Peyer's patch (tissue), 4 donors: ENCODE measurements at regions not wholly inside any gene's neighbourhood (a gene's known extent, or its start where the extent isn't known, plus 50 kb on each side); places are given as distances from the start of the nearest gene placed in this dataset.

ENCODE experiments used
- DNase-seq, 3 donors: peaks; one replicate each; pipeline ENCODE4 v3.0.0-alpha.2; 2017 to 2019
- H3K27ac ChIP-seq, 4 donors: fragments of 200-600 bp; sonication (generic); one replicate each; pipeline ENCODE4 v1.5.1; 2016 to 2019
- H3K27me3 ChIP-seq, 2 donors: fragments of 200-600 bp; sonication (generic); one replicate each; pipeline ENCODE4 v1.5.1; 2019
- H3K36me3 ChIP-seq, 3 donors: fragments of 200-600 bp; sonication (generic); one replicate each; pipeline ENCODE4 v1.5.1; 2016 to 2019
- H3K4me1 ChIP-seq, 4 donors: fragments of 200-600 bp; sonication (generic); one replicate each; pipeline ENCODE4 v1.5.1; 2016 to 2019
- H3K4me3 ChIP-seq, 4 donors: fragments of 200-600 bp; sonication (generic); 1 replicate in 3 of 4; 2 replicates in 1 of 4; pipeline ENCODE4 v1.5.1; 2016 to 2019; ENCODE audit warnings: mild to moderate bottlenecking in 1 of 4
- H3K9me3 ChIP-seq, 4 donors: fragments of 200-600 bp; sonication (generic); one replicate each; pipeline ENCODE4 v1.5.1; 2016 to 2019; ENCODE audit warnings: mild to moderate bottlenecking in 1 of 4
- POLR2A ChIP-seq, 2 donors: fragments of 450-650 bp; IDR thresholded peaks; one replicate each; pipeline ENCODE4 v1.5.1; 2017; ENCODE audit warnings: antibody characterized with exemption in 2 of 2, mild to moderate bottlenecking in 2 of 2, moderate library complexity in 2 of 2
- TF ChIP-seq, protein P1 (sequence below), 6 experiments: fragments of 450-650 bp in 4 of 6; fragments of 200-600 bp in 2 of 6; sonication (generic) in 1 of 6; IDR thresholded peaks; one replicate each; pipeline ENCODE4 v1.5.1; 2017 to 2019; ENCODE audit warnings: antibody characterized with exemption in 6 of 6, mild to moderate bottlenecking in 3 of 6, moderate library complexity in 1 of 6

DNA sequence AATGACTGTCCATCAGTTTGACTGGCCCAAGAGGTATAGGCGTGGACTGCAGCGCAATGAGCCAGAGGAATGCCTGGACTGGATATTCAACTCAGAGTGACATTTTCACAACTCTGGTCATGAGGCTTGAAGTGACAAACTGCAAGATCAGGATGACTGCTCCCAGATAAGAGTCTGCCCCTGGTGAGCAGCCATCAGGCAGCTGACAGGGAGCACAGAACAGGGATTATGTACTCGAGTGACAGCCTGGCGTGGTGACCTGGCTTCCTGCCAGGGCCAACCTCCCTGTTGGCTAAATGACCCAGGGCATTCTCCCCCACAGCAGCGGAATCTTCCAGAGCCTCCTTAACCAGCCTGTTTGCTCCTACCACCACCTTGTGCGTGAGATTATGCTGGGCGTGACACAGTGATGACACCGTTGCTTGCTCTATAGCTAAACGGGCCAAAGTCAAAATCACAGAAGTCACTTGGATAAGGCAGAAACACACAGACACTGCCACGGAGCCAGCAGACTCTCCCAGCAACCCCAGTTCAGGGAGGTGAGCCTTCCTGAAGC, 209.1 kb upstream of the JARID2 start:
- Histone ChIP-seq H3K27me3 (no peaks in the 10 kb centered on the region), H3K27ac (peak overlapping the region in 1 of 4 donors; percentile 45), H3K4me1 (peaks cover 0 to 7% (median 2%) of the 10 kb centered on the region in 4 donors), H3K4me3 (no peak overlapping the region), H3K36me3 (no peaks in the 10 kb centered on the region), H3K9me3 (no peaks in the 10 kb centered on the region)
- TF ChIP-seq, protein P1, sequence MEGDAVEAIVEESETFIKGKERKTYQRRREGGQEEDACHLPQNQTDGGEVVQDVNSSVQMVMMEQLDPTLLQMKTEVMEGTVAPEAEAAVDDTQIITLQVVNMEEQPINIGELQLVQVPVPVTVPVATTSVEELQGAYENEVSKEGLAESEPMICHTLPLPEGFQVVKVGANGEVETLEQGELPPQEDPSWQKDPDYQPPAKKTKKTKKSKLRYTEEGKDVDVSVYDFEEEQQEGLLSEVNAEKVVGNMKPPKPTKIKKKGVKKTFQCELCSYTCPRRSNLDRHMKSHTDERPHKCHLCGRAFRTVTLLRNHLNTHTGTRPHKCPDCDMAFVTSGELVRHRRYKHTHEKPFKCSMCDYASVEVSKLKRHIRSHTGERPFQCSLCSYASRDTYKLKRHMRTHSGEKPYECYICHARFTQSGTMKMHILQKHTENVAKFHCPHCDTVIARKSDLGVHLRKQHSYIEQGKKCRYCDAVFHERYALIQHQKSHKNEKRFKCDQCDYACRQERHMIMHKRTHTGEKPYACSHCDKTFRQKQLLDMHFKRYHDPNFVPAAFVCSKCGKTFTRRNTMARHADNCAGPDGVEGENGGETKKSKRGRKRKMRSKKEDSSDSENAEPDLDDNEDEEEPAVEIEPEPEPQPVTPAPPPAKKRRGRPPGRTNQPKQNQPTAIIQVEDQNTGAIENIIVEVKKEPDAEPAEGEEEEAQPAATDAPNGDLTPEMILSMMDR (IDR thresholded peaks at IDR 0.05), result peak in 2 of 6 experiments; percentile 7 to 15
- peak; percentile 39 to 48 for TF ChIP-seq POLR2A (IDR thresholded peaks at IDR 0.05)
- DNase-seq, result peak in 2 of 3 donors; percentile 87 to 90

DNA sequence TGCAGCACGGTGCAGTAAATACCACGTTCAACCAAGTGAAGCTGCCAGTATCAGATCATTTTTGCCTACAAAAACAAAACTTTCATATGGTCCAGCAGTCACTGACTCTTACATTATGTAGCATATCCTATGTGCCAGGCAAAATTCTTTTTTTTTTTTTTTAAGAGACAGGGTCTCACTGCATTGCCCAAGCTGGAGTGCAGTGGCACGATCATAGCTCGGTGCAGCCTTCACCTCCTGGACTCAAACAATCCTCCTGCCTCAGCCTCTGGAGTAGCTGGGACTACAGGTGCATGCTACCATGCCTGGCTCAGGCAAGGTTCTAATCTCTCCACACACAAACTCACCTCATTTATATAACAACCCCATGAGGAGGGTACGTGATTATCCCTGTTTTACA, 208.6 kb upstream of the JARID2 start:
- Histone ChIP-seq H3K4me1 (peaks cover 0 to 7% (median 2%) of the 10 kb centered on the region in 4 donors), H3K27ac (peak overlapping the region in 1 of 4 donors; percentile 45), H3K36me3 (no peaks in the 10 kb centered on the region), H3K9me3 (no peaks in the 10 kb centered on the region), H3K4me3 (no peak overlapping the region), H3K27me3 (no peaks in the 10 kb centered on the region)
- TF ChIP-seq, protein P1 (IDR thresholded peaks at IDR 0.05), result no peak
- TF ChIP-seq POLR2A (IDR thresholded peaks at IDR 0.05), result no peak
- no peak for DNase-seq

DNA sequence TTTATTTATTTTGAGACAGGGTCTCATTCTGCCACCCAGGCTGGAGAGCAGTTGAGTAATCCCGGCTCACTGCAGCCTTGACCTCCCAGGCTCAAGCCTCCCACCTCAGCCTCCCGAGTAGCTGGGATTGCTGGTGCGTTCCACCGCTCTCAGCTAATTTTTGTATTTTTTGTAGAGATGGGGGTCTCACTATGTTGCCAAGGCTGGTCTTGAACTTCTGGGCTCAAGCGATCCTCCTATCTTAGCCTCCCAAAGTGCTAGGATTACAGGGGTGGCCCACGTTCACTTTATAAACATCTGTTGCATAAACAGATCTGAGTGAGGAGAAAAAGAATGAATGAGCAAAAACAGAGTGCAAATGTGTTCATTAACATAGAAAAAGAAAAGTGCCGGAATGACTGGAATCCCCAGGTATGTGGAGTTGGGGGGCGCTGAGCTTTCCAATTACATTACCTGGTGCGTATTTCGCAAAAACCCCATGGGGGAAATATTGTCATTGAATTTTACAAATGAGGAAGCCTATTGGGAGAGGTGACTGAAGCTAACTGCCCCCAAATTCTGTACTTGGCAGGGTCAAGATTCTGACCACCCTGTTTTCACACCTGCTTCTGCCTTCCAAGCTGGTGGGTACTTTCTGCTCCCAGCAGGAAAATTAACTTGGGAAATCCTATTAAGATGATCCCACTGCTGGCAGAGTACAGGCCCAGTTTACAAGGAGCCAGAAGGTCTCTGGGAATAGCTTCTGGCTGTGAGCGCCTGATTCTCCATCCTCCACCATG, 207.7 kb upstream of the JARID2 start:
- Histone ChIP-seq H3K4me3 (no peak overlapping the region), H3K36me3 (no peaks in the 10 kb centered on the region), H3K4me1 (peaks cover 0 to 7% (median 2%) of the 10 kb centered on the region in 4 donors), H3K9me3 (no peaks in the 10 kb centered on the region), H3K27ac (no peak overlapping the region), H3K27me3 (no peaks in the 10 kb centered on the region)
- no peak for TF ChIP-seq POLR2A (IDR thresholded peaks at IDR 0.05)
- TF ChIP-seq, protein P1 (IDR thresholded peaks at IDR 0.05), result no peak
- no peak for DNase-seq

DNA sequence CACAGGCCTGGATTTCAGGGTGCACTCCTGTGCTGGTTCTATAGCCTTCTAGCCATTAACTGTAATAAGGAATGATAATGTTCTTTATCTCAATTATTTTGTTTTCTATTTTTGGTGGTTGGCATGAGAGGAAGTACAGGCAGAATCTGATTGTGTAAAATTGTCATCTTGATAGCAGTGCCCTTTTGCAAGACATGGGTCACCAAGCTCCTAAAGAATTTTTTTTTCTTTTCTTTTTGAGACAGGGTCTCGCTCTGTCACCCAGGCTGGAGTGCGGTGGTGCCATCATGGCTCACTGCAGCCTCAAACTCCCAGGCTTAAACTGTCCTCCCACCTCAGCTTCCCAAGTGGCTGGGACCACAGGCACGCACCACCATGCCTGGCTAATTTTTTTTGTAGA, 206.7 kb upstream of the JARID2 start:
- H3K4me1 ChIP-seq, result peaks cover 0 to 7% (median 2%) of the 10 kb centered on the region in 4 donors
- H3K4me3 ChIP-seq, result no peak overlapping the region
- no peaks in the 10 kb centered on the region for H3K9me3 ChIP-seq
- no peak for DNase-seq
- TF ChIP-seq, protein P1 (IDR thresholded peaks at IDR 0.05), result no peak
- no peak for TF ChIP-seq POLR2A (IDR thresholded peaks at IDR 0.05)
- no peaks in the 10 kb centered on the region for H3K27me3 ChIP-seq
- no peak overlapping the region for H3K27ac ChIP-seq
- H3K36me3 ChIP-seq, result no peaks in the 10 kb centered on the region

DNA sequence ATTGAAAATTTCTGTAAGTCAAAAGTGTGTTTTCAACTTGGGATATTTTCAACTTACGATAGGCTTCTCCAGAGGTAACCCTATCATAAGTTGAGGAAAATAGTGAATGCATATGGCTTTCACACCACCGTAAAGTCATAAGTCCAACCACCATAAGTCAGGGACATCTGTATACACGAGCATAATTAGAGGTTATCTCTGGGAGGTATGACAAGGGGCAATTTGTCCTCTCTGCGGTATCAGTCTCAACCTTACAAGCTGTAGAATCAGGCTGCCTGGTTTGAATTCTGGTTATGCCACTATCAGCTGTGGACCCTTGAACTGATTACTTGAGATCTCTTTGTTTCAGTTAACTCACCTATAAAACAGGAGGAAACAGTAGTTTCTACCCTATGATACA, 202.9 kb upstream of the JARID2 start:
- DNase-seq, result no peak
- no peak for TF ChIP-seq POLR2A (IDR thresholded peaks at IDR 0.05)
- TF ChIP-seq, protein P1 (IDR thresholded peaks at IDR 0.05), result no peak
- peaks cover 0 to 3% (median 0%) of the 10 kb centered on the region in 4 donors for H3K4me1 ChIP-seq

More for the DNA sequence above, 202.9 kb upstream of the JARID2 start:
- Histone ChIP-seq H3K9me3 (no peaks in the 10 kb centered on the region), H3K4me3 (no peak overlapping the region), H3K27ac (no peak overlapping the region), H3K36me3 (no peaks in the 10 kb centered on the region), H3K27me3 (no peaks in the 10 kb centered on the region)
